Choroid plexus epithelial cell (primary cell): ENCODE measurements at regions not wholly inside any gene's neighbourhood (a gene's known extent, or its start where the extent isn't known, plus 50 kb on each side); places are given as distances from the start of the nearest gene placed in this dataset.

Experiments
- DNase-seq: peaks from one replicate; pipeline ENCODE4 v3.0.0-alpha.2; 2010; ENCODE audit warnings: low read depth
- H3K4me3 ChIP-seq: 2 replicates; pipeline ENCODE4 v1.5.1; 2011; ENCODE audit warnings: low read depth, mild to moderate bottlenecking, control low read depth, low read length, moderate library complexity
- CTCF ChIP-seq: conservative IDR thresholded peaks from 2 replicates; pipeline ENCODE4 v1.5.1; 2011; ENCODE audit warnings: low read depth, mild to moderate bottlenecking, control low read depth, inconsistent platforms, low read length, moderate library complexity

GRCh38 chr1:170856455-170856854 is 78.9 kb upstream of the MROH9 start:
- H3K4me3 ChIP-seq: no peak overlapping the region
- no peak for DNase-seq
- no peak for TF ChIP-seq CTCF

GRCh38 chr1:170857955-170858354 is 77.4 kb upstream of the MROH9 start:
- H3K4me3 ChIP-seq: no peak overlapping the region
- no peak for DNase-seq
- no peak for TF ChIP-seq CTCF

GRCh38 chr1:170863621-170864020 is 71.7 kb upstream of the MROH9 start:
- DNase-seq: no peak
- TF ChIP-seq CTCF: no peak
- H3K4me3 ChIP-seq: no peak overlapping the region

- DNase-seq: peak; percentile 65
- H3K4me3 ChIP-seq: no peak overlapping the region
- no peak for TF ChIP-seq CTCF
These were observed 71.1 kb upstream of the MROH9 start for GRCh38 chr1:170864238-170864637.

GRCh38 chr1:170864876-170865538 is 70.3 kb upstream of the MROH9 start:
- peak; percentile 3 for DNase-seq
- TF ChIP-seq CTCF: no peak
- no peak overlapping the region for H3K4me3 ChIP-seq

- H3K4me3 ChIP-seq: no peak overlapping the region
- no peak for DNase-seq
- no peak for TF ChIP-seq CTCF
These were observed 68.7 kb upstream of the MROH9 start for GRCh38 chr1:170866646-170867045.

GRCh38 chr1:170871868-170872267 is 63.5 kb upstream of the MROH9 start:
- no peak for DNase-seq
- no peak for TF ChIP-seq CTCF
- no peak overlapping the region for H3K4me3 ChIP-seq
